ENCODE measurements at regions not wholly inside any gene's neighbourhood (a gene's known extent, or its start where the extent isn't known, plus 50 kb on each side); places are given as distances from the start of the nearest gene placed in this dataset.

DNA sequence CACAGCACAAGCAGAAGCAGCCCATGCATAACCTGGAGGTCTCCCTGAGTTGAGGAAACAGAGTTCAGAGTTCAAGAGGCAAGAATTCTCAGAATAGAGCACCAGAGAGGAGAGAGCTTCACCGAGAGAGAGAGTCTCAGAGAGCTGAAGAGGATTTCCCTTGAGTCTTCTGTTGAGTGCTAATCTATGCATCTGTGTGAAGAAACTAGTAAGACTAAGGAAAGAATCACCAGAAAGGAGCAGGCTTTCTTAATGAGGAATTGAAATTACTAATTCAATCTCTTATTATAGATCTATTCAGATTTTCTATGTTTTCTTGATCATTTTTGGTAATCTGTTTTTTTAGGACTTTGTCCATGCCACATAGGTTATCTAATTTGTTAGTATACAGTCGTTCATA, 89.3 kb upstream of the CTAGE1 start:
- no peak for TF ChIP-seq CTCF (IDR thresholded peaks at IDR 0.05; ENCODE audit: low read length)
- no peak for TF ChIP-seq EZH2 (IDR thresholded peaks at IDR 0.05; ENCODE audit: borderline replicate concordance, low read length)
